HCT116 (cell line): ENCODE measurements at regions not wholly inside any gene's neighbourhood (a gene's known extent, or its start where the extent isn't known, plus 50 kb on each side); places are given as distances from the start of the nearest gene placed in this dataset.

Source experiments
- ATAC-seq: fragments of 200-7000 bp; cut with Tn5 transposase; 2 replicates; pipeline ENCODE4 v1.9.1; 2020; ENCODE audit warnings: mild to moderate bottlenecking, moderate library complexity
- BruUV-seq: library from RNA; stranded (reverse); fragments of 400-500 nt; replicated peaks from 2 replicates; lab custom pipeline; 2021; lab: Mats Ljungman, UMichigan
- CTCF ChIA-PET: fragments of 300-600 bp; sonication (Branson Sonifier 250); formaldehyde crosslinking; loops from one replicate; lab custom pipeline; 2021; ENCODE audit warnings: antibody characterized with exemption; lab: Charles Lee
- POLR2A ChIA-PET: fragments of 300-600, 350-600 bp; sonication (Branson Sonifier 250); formaldehyde crosslinking; loops from one replicate; lab custom pipeline; 2021; ENCODE audit warnings: antibody characterized with exemption; lab: Charles Lee
- RAD21 ChIA-PET, 2 experiments: fragments of 300-600 bp; sonication (Branson Sonifier 250); formaldehyde crosslinking; loops; one replicate each; lab custom pipeline; 2023; ENCODE audit warnings: low total read pairs in 2 of 2; ENCODE audit not compliant: uncharacterized antibody in 2 of 2, unreplicated experiment in 2 of 2, low non-redundant PET in 1 of 2; lab: Charles Lee
- DNase-seq: peaks from one replicate; pipeline ENCODE4 v3.0.0-alpha.2; 2010; ENCODE audit warnings: low read depth, low spot score
- H2AFZ ChIP-seq: fragments of 200-600 bp; shearing (Covaris generic), sonication (generic); 2 replicates; pipeline ENCODE4 v1.6.1; 2017; ENCODE audit warnings: low read depth, mixed run types, mixed read lengths, antibody characterized with exemption, low read length; ENCODE audit not compliant: poor library complexity, severe bottlenecking
- H3K27ac ChIP-seq: 2 replicates; pipeline ENCODE4 v1.5.1; 2012; ENCODE audit warnings: low read depth, low read length
- H3K27me3 ChIP-seq: fragments of 200-600 bp; sonication (generic); 2 replicates; pipeline ENCODE4 v1.6.1; 2016; ENCODE audit warnings: mixed run types, low read length, mixed read lengths; ENCODE audit not compliant: insufficient read depth
- H3K36me3 ChIP-seq, 2 experiments: fragments of 200-500 bp in 1 of 2; fragments of 200-600 bp in 1 of 2; sonication (Bioruptor generic) in 1 of 2; sonication (generic) in 1 of 2; 2 replicates each; pipeline versions ENCODE4 v1.5.1 to v1.6.1; 2014 to 2016; ENCODE audit warnings: low read length in 2 of 2, inconsistent platforms in 1 of 2, mixed read lengths in 1 of 2, mixed run types in 1 of 2; ENCODE audit not compliant: insufficient read depth in 2 of 2, control insufficient read depth in 1 of 2
- H3K4me1 ChIP-seq, 2 experiments: fragments of 200-600 bp in 1 of 2; sonication (generic) in 1 of 2; 2 replicates each; pipeline versions ENCODE4 v1.5.1 to v1.6.1; 2012 to 2017; ENCODE audit warnings: low read length in 2 of 2, inconsistent platforms in 1 of 2, mild to moderate bottlenecking in 1 of 2, mixed read lengths in 1 of 2, mixed run types in 1 of 2, moderate library complexity in 1 of 2; ENCODE audit not compliant: insufficient read depth in 2 of 2, control insufficient read depth in 1 of 2
- H3K4me2 ChIP-seq: fragments of 200-600 bp; sonication (generic); 2 replicates; pipeline ENCODE4 v1.6.1; 2017; ENCODE audit warnings: mixed run types, low read length, mixed read lengths
- H3K4me3 ChIP-seq, 2 experiments: fragments of 200-600 bp in 1 of 2; sonication (generic) in 1 of 2; replicated peaks in 1 of 2; 2 replicates each; pipeline ENCODE4 v1.5.1; 2011 to 2016; ENCODE audit warnings: low read length in 2 of 2, control low read depth in 1 of 2, low read depth in 1 of 2, mild to moderate bottlenecking in 1 of 2, mixed read lengths in 1 of 2, mixed run types in 1 of 2
- H3K79me2 ChIP-seq: fragments of 200-600 bp; sonication (generic); 2 replicates; pipeline ENCODE4 v1.6.1; 2017; ENCODE audit warnings: mild to moderate bottlenecking, mixed run types, low read length, moderate library complexity, mixed read lengths; ENCODE audit not compliant: insufficient read depth
- H3K9ac ChIP-seq: fragments of 200-600 bp; sonication (generic); 2 replicates; pipeline ENCODE4 v1.6.1; 2016; ENCODE audit warnings: low read length, mixed read lengths
- H3K9me2 ChIP-seq: fragments of 200-600 bp; sonication (generic), shearing (Covaris generic); 2 replicates; pipeline ENCODE4 v1.6.1; 2017; ENCODE audit warnings: mixed run types, mild to moderate bottlenecking, moderate library complexity; ENCODE audit not compliant: insufficient read depth
- H3K9me3 ChIP-seq, 2 experiments: fragments of 200-500 bp in 1 of 2; fragments of 200-600 bp in 1 of 2; sonication (Bioruptor generic) in 1 of 2; sonication (generic) in 1 of 2; 2 replicates each; pipeline ENCODE4 v1.6.1; 2014 to 2017; ENCODE audit warnings: low read length in 2 of 2, mixed read lengths in 2 of 2, inconsistent platforms in 1 of 2, low read depth in 1 of 2, mild to moderate bottlenecking in 1 of 2, mixed run types in 1 of 2, moderate library complexity in 1 of 2; ENCODE audit not compliant: control insufficient read depth in 1 of 2, insufficient read depth in 1 of 2
- H4K20me1 ChIP-seq: fragments of 200-600 bp; sonication (generic), shearing (Covaris generic); 2 replicates; pipeline ENCODE4 v1.6.1; 2017; ENCODE audit warnings: mixed run types, mild to moderate bottlenecking, moderate library complexity; ENCODE audit not compliant: insufficient read depth
- CBX3 ChIP-seq: IDR thresholded peaks from 2 replicates; pipeline ENCODE4 v1.6.1; 2012; ENCODE audit warnings: low read depth
- CEBPB ChIP-seq: IDR thresholded peaks from 2 replicates; pipeline ENCODE4 v1.6.1; 2012; ENCODE audit warnings: low read depth
- EZH2phosphoT487 ChIP-seq: fragments of 200-600 bp; IDR thresholded peaks from 2 replicates; pipeline ENCODE4 v1.6.1; 2018; ENCODE audit warnings: antibody characterized with exemption, borderline replicate concordance
- JUND ChIP-seq: IDR thresholded peaks from 2 replicates; pipeline ENCODE4 v1.6.1; 2012
- POLR2A ChIP-seq: IDR thresholded peaks from 2 replicates; pipeline ENCODE4 v1.7.0; 2011; ENCODE audit warnings: borderline replicate concordance; ENCODE audit not compliant: insufficient read depth, insufficient read length; ENCODE audit errors: extremely low read depth
- POLR2AphosphoS5 ChIP-seq: IDR thresholded peaks from 2 replicates; pipeline ENCODE4 v1.6.1; 2011; ENCODE audit warnings: mild to moderate bottlenecking, low read depth, low read length, moderate library complexity
- RAD21 ChIP-seq: IDR thresholded peaks from 2 replicates; pipeline ENCODE4 v1.6.1; 2012; ENCODE audit warnings: low read depth, mild to moderate bottlenecking
- SP1 ChIP-seq: IDR thresholded peaks from 2 replicates; pipeline ENCODE4 v1.6.1; 2012; ENCODE audit warnings: low read depth
- TCF7L2 ChIP-seq: IDR thresholded peaks from 2 replicates; pipeline ENCODE4 v1.7.0; 2011; ENCODE audit warnings: borderline replicate concordance, inconsistent platforms; ENCODE audit not compliant: insufficient read depth, insufficient read length; ENCODE audit errors: extremely low read depth
- YY1 ChIP-seq: IDR thresholded peaks from 2 replicates; pipeline ENCODE4 v1.6.1; 2011; ENCODE audit warnings: low read length, low read depth, moderate library complexity, mild to moderate bottlenecking; ENCODE audit not compliant: insufficient replicate concordance; ENCODE audit errors: extremely low read depth
- ZFX ChIP-seq: fragments of 450-650 bp; IDR thresholded peaks from 2 replicates; pipeline ENCODE4 v1.6.1; 2017
- ZNF274 ChIP-seq: fragments of 200-500 bp; sonication (Bioruptor generic); IDR thresholded peaks from 2 replicates; pipeline ENCODE4 v1.6.1; 2014; ENCODE audit warnings: mild to moderate bottlenecking, low read depth, low read length, inconsistent platforms
- intact Hi-C: fragments of 100-400 bp; cut with micrococcal nuclease; formaldehyde crosslinking; loops from 2 replicates; pipeline ENCODE4 v1.10.0; 2022
- TF ChIP-seq, protein P1 (sequence below): IDR thresholded peaks from 2 replicates; pipeline ENCODE4 v1.6.1; 2012
- TF ChIP-seq, protein P2 (sequence below): IDR thresholded peaks from 2 replicates; pipeline ENCODE4 v1.6.1; 2012; ENCODE audit warnings: low read depth
- TF ChIP-seq, protein P3 (sequence below): IDR thresholded peaks from 2 replicates; pipeline ENCODE4 v1.6.1; 2011; ENCODE audit warnings: mild to moderate bottlenecking, low read length, moderate library complexity; ENCODE audit not compliant: insufficient replicate concordance; ENCODE audit errors: extremely low read depth
- TF ChIP-seq, protein P4 (sequence below), 3 experiments: fragments of 200-600 bp in 1 of 3; sonication (generic) in 1 of 3; IDR thresholded peaks in 2 of 3; conservative IDR thresholded peaks in 1 of 3; 2 replicates each; pipeline ENCODE4 v1.5.1; 2012 to 2017; ENCODE audit warnings: low read depth in 2 of 3, low read length in 2 of 3, antibody characterized with exemption in 1 of 3, borderline replicate concordance in 1 of 3, control low read depth in 1 of 3, mild to moderate bottlenecking in 1 of 3, mixed read lengths in 1 of 3, mixed run types in 1 of 3, moderate library complexity in 1 of 3; ENCODE audit not compliant: insufficient read depth in 1 of 3

DNA sequence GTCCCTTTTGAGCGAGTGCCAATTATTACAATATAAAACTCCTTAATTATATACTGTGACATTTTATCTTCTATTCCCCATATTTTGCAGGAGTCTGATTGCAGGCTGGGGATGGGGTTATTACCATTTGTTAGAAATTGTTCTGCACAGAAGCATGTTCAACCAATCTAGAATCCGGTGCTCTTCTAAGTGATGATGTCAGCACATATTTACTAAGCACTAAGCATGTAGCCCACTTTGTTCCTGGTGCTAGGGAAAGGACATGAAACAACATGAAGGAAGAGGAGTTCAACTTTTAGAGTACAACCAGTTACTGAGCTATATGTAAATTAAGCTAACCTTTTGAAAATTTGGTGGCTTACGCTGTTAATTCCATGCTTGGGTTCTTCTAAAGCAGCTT is 52.8 kb upstream of the IL1RAPL2 start:
- H3K79me2 ChIP-seq, result no peaks in the 10 kb centered on the region
- no peak overlapping the region for H3K9ac ChIP-seq
- no peaks in the 10 kb centered on the region for H4K20me1 ChIP-seq
- H3K9me2 ChIP-seq, result no peaks in the 10 kb centered on the region
- H3K27me3 ChIP-seq, result no peaks in the 10 kb centered on the region
- no peak for DNase-seq
- TF ChIP-seq POLR2AphosphoS5 (no peak), POLR2A (no peak), ZFX (no peak), TCF7L2 (no peak), CBX3 (no peak), YY1 (no peak), EZH2phosphoT487 (no peak), ZNF274 (no peak), RAD21 (no peak), CEBPB (no peak), SP1 (no peak), JUND (no peak)
- TF ChIP-seq, protein P1, sequence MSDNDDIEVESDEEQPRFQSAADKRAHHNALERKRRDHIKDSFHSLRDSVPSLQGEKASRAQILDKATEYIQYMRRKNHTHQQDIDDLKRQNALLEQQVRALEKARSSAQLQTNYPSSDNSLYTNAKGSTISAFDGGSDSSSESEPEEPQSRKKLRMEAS, result no peak
- TF ChIP-seq, protein P2, sequence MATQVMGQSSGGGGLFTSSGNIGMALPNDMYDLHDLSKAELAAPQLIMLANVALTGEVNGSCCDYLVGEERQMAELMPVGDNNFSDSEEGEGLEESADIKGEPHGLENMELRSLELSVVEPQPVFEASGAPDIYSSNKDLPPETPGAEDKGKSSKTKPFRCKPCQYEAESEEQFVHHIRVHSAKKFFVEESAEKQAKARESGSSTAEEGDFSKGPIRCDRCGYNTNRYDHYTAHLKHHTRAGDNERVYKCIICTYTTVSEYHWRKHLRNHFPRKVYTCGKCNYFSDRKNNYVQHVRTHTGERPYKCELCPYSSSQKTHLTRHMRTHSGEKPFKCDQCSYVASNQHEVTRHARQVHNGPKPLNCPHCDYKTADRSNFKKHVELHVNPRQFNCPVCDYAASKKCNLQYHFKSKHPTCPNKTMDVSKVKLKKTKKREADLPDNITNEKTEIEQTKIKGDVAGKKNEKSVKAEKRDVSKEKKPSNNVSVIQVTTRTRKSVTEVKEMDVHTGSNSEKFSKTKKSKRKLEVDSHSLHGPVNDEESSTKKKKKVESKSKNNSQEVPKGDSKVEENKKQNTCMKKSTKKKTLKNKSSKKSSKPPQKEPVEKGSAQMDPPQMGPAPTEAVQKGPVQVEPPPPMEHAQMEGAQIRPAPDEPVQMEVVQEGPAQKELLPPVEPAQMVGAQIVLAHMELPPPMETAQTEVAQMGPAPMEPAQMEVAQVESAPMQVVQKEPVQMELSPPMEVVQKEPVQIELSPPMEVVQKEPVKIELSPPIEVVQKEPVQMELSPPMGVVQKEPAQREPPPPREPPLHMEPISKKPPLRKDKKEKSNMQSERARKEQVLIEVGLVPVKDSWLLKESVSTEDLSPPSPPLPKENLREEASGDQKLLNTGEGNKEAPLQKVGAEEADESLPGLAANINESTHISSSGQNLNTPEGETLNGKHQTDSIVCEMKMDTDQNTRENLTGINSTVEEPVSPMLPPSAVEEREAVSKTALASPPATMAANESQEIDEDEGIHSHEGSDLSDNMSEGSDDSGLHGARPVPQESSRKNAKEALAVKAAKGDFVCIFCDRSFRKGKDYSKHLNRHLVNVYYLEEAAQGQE, result no peak
- TF ChIP-seq, protein P3, sequence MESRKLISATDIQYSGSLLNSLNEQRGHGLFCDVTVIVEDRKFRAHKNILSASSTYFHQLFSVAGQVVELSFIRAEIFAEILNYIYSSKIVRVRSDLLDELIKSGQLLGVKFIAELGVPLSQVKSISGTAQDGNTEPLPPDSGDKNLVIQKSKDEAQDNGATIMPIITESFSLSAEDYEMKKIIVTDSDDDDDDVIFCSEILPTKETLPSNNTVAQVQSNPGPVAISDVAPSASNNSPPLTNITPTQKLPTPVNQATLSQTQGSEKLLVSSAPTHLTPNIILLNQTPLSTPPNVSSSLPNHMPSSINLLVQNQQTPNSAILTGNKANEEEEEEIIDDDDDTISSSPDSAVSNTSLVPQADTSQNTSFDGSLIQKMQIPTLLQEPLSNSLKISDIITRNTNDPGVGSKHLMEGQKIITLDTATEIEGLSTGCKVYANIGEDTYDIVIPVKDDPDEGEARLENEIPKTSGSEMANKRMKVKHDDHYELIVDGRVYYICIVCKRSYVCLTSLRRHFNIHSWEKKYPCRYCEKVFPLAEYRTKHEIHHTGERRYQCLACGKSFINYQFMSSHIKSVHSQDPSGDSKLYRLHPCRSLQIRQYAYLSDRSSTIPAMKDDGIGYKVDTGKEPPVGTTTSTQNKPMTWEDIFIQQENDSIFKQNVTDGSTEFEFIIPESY, result no peak
- TF ChIP-seq, protein P4, sequence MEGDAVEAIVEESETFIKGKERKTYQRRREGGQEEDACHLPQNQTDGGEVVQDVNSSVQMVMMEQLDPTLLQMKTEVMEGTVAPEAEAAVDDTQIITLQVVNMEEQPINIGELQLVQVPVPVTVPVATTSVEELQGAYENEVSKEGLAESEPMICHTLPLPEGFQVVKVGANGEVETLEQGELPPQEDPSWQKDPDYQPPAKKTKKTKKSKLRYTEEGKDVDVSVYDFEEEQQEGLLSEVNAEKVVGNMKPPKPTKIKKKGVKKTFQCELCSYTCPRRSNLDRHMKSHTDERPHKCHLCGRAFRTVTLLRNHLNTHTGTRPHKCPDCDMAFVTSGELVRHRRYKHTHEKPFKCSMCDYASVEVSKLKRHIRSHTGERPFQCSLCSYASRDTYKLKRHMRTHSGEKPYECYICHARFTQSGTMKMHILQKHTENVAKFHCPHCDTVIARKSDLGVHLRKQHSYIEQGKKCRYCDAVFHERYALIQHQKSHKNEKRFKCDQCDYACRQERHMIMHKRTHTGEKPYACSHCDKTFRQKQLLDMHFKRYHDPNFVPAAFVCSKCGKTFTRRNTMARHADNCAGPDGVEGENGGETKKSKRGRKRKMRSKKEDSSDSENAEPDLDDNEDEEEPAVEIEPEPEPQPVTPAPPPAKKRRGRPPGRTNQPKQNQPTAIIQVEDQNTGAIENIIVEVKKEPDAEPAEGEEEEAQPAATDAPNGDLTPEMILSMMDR (IDR thresholded peaks at IDR 0.05 in 2 of 3, conservative IDR thresholded peaks at IDR 0.05 in 1 of 3; ENCODE audit: borderline replicate concordance in 1 of 3, insufficient read depth in 1 of 3, low read depth in 2 of 3, low read length in 2 of 3), result no peak
- TF ChIP-seq, all 23 proteins: peak for 0
- ATAC-seq, result no peak
- Histone ChIP-seq H2AFZ (no peak overlapping the region), H3K27ac (no peak overlapping the region), H3K9me3 (no peaks in the 10 kb centered on the region), H3K36me3 (no peaks in the 10 kb centered on the region), H3K4me3 (no peak overlapping the region), H3K4me2 (no peak overlapping the region), H3K4me1 (no peaks in the 10 kb centered on the region)
- ChIA-PET RAD21 (no interaction called here), CTCF (no interaction called here), POLR2A (no interaction called here)
- intact Hi-C loops, result no loop called here
- no TSS peak for BruUV-seq
